NCI-H2171 treated with DMSO at 0.1 percent for 48 hours (cell line): ENCODE measurements at regions not wholly inside any gene's neighbourhood (a gene's known extent, or its start where the extent isn't known, plus 50 kb on each side); places are given as distances from the start of the nearest gene placed in this dataset.

ENCODE experiments used
- DNase-seq: peaks from one replicate; lab custom pipeline; 2025; lab: John Stamatoyannopoulos, UW

DNA sequence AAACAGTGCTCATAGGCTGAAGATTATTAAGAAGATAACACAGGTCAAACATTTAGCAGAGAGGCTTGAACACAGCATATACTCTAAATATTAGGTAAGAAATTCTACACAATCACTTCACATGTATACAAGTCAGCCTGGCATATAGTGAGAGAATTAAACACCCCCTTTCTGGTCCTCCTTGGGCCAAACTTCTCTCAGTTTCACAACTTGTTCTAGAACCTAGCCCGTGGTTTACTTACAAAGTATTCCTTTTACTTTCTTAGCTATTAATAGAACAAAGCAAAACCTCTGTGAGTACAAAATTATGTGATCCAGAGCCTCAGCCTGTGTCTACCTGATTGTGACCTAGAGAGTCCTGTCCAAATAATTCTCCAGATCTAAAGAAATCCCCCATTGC lies 562.8 kb downstream of the TNS1 start:
- no peak for DNase-seq

DNA sequence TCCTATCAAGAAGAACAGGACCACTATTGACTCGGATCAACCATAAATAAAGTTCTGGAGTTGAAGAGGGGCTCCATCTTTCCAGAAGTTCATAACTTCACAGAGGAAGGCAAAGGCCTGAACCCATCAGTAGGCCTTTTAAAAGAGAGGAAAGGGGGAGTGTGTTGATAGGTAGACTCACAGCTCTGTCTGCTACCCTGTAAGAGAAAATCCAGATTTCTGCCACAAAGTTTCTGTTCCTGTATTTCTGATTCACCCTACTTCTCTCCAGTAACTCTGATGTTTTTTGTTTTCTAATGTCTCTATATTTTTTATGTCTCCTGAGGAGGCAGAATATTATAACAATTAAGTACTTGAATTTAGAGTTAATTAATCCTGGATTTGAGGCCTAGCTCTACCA lies 564.0 kb downstream of the TNS1 start:
- DNase-seq = no peak

DNA sequence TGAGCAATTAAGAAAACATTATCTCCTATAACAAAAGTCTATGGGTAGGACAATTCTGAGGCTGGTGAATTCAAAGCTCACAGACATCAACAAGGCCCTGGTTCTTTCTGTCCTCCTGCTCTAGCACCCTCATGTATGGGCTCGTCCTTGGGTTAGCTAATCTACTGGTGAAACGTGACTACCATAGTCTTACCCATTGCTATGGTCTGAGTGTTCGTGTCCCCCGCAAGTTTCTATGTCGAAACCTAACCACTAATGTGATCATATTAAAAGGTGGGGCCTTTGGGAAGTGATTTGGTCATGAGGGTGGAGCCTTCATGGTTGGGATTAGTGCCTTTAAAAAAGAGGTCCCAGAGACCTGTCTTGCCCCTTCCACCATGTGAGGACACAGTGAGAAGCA lies 564.7 kb downstream of the TNS1 start:
- no peak for DNase-seq

DNA sequence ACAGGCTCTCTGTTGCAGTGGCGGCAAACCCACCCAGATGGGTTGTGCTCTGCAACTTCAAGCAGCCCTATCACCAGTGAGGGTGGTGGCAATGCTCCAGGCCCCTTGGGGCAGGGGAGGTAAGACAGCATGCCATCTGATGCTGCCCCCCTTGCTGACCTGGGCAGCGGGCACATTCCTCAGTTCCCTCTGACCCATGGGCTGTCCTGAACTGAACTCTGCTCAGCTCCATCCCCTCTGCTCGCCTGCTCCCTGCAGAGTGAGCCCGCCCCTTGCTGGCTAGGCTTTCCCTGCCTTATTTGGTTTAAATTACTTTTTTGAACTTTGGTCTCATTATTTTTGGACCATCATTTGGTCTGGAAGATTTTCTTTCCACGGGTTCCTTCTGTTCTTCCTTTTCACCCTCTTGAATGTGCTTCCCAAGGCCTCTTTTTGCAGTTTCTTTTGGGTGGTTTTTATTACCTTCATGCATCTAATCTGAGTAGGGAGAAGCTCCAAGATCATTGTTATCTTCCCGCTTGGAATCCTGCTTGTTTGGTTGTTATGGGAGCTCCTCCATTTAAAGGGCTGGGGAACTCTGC lies 565.4 kb downstream of the TNS1 start:
- DNase-seq = no peak

DNA sequence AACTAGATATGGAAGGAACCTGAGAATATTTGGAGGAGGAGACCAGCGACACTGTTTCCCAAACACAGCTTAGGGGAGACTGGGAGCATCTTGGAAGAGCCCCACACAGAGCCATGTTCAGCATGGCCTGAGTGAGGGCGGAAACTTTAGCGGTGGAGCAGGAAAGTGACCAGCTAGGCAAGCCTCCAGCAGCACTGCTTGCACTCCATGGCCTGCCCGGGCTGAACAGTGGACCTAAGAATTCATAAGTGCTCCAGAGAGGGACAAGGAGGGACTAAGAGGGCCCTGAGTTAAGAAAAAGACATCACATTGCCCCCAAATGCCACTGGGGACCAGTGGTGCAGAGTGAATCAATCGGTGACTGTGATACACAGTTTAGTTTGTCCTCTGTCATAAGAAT lies 566.4 kb downstream of the TNS1 start:
- no peak for DNase-seq

DNA sequence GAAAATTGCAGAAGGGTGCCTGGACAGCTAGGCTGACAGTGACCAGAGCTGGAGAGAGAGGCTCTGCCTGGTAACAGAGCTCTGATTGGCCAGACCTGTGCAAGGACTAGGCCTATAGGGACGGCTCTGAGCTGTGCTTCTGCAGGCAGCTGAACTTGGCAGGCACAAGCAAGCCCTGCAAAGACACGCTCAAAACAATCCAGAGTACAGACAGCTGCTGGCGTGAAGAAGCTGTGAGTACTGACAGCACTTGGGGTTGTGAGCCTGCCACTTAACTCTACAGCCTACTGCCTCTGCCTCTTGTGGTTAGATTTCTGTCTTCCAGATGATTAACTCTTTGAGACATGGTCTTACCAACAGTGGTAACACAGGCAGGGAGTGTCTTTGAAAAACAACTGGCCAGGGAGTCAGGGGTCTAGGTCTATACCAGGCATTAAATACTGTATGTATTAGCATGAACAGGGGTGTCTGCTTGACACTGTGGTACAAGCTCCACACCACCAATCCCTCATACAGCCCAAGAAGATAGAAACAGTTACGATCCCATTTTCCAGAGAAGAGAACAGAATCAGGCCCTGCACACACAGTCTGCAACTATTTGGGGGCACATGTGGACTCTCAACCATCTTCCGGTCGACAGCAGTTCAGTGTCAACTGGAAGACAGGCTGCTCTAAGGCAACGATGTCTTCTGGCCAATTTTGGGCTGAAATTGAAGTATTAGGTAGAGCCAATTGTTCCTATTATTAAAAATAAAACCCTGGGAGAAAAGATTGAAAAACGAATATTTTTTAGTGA lies 568.4 kb downstream of the TNS1 start:
- DNase-seq = peak; percentile 98

DNA sequence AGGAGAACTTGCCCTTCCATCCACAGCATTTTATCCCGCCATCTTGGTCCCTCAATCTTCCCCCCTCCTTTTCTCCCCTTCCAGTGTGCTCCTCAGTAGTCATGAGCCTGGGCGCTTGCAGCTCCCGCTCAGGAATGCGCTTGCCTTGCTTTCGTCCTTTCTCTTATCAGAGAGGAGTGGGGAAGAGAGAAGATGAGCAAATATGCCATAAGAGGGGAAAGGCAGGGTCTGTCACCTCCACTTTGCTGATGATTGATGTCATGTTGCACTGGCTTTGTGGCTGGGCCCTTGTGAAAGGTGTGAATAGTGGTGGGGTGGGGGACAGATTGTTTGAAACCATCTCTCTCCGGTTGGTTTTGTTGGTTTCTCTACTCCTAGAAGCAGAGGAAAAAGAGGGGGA lies 569.3 kb downstream of the TNS1 start:
- DNase-seq = no peak

DNA sequence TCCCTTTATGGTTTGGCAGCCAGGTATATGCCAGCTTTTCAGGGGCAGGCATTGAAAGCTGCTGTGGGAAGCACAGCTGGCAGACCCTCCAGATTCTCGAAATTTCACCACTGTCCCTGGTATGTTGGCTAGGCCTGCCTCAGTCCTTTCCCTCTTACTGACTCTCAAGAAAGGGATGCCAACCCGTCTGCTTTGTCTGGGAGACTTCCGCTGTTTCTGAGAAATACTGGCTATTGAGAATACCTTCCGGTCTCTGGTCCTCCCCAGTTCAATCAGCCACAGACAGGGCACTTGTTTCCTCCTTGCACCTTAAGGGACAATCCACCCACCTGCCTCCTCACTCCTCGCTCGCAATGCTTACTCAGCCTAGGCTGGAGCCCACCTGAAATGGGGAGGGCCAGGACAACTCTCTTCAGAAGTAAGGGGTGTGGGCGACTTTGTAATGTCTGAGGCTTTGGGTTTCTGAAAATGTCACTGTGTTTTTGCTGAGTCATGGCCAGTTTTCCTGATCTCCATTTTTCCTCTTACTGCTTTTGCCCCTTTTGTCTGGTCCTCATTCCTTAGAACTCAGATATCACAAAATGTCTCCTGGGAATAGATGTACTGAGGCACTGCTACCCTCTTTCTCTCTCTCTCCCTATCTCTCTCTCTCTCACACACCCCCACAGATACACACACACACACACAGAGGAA lies 571.1 kb downstream of the TNS1 start:
- DNase-seq = no peak

DNA sequence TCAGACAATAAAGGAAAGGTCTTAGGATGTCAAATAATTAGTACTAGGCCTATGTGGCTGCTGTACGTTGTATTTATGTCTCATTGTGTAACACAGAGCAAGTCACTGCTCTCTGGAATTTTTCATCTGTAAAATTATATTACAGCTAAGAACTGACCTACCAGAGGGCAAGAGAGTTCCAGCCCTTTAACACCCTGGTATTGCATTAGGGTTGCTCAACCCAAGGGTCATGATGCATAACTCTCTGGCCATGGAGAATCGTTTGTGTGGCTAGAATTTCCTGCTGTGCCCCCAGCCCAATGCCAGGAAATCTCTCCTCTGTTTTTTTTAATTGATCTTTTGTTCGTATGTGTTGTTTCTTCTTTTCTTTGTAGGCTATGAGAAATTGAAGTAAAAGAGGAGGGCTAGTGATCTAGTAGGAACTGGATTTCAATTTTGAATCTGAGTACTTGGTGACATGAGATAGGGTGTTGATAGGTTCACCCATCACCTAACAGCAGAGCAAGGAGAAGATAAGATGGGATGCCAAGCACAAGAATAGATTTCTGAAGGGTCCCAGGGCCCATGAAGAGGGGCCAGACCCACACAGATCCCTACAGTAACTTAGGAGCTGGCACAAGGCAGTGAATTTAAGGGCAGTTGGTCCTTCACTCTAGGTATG lies 571.2 kb upstream of the TNP1 start:
- DNase-seq = no peak

DNA sequence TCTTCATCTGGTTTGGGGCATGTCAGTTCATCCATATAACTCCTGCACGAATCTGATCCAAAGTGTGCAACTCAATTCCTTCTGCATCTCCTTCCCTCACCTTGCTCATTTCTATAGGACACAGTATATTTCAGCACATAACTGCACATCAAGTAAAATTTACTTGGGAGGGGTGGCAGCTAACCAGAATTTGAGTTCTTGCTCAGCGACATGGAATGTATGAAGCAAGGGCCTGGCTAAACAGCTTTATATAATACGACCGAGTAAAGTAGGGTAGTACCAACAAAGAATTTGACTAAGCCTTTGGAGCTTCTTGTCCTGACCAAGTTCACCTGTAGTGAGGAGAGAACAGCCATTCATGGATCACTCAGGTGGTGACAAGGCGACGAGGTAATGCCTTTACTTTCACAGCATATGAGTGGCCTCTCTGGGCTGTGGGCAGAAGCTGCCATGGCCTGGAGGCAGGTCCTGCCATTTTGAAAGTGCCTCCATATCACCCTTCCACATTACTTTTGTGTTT lies 570.2 kb upstream of the TNP1 start:
- no peak for DNase-seq

DNA sequence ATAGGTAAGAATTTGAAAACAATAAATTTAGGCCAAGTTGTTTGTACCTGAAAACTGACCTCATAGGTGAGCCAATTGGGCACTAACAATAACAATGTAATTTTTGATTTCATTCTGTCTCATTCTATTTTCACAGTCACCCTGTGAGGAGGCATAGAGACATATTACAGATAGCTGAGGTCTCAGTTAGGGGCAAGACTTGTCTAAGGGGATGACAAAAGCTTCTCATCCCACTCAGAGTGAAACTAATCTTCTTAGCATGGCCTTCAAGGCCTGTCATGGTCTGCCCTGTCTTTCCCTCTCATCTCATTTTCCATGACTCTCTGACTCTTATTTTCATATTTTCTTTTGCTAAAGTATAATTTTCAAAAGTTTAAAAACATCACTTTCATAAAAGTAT lies 562.0 kb upstream of the TNP1 start:
- no peak for DNase-seq

DNA sequence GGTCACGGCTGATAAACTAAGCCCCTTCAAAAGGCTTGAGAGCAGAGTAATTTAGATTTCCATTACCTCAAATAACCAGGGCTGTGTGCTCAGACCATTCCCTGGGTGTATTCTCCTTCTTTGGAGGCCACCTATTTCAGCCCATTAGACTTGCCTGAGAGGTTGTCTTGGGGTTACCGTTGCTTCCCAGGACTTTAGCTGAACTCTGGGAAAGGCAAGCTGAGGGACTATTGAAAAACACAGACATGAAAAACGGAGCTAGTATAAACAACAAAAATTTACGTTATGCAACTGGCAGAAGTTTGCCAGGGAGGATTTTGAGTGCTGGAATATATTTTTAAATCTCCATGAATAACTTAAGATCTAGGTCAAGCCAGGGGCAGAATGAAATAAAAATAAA lies 561.0 kb upstream of the TNP1 start:
- no peak for DNase-seq

DNA sequence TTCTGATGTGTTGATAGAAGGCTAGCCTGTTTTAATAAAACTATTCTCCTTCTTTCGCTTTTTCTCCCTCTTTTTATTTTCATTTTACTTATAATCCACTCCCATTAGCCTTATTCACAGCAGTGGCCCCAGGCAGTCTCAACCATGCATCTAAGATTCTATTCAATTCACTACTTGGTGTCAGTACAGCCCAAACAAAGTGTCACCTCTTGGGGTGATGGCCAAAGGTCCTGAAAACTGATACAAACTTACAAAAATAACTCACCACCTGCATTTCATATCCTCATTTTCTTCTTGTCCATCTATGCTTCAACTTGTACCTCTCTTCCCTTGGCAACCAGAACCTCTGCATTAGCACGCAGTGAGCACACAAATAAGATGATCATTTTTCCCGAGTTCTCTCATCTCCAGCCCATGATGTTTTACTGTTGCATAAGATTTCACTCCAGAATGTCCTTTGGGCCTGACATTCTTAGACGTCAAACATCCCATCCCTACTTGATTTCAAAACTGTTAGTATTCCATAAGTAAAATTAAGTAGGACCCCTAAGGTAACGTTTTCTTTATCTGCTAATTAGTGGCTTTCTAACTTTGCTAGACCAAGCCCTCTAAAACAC lies 559.3 kb upstream of the TNP1 start:
- DNase-seq = no peak

DNA sequence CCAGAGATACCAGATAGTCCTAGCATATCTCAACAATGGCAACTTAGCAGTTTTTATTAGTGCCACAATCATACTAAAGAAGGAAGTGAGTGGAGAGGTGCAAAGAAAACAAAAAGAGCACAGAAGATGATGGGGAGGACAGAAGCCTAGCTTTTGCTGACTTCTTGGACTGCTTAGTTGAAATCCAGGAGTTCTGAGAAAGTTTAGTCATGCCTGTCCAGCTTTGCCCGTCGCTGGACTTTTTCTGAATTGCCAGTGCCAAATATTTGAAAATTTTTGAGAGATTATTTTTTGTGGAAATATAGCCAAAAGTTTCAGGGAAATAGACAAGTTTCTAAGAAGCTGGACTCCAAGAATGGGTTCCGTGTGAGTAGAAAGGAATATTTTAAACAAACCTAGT lies 558.7 kb upstream of the TNP1 start:
- no peak for DNase-seq

DNA sequence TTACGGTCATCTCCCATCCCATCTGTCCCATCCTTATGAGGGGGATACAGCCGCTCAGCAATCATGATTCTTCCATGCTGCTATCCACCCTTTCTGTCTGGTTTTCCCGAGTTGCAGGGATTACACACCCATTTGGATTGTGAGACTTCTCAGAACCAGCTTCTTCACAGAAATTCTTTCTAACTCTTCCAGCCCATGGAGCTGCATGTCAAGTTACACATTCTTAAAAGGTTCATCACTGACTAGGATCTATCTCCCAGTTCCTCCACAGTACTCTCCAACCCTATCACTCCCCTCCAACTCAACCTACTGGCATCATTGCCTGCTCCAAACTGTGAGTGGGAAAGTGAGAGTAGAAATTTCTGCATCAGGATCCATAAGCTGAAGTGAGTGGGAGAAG lies 558.2 kb upstream of the TNP1 start:
- DNase-seq = no peak

DNA sequence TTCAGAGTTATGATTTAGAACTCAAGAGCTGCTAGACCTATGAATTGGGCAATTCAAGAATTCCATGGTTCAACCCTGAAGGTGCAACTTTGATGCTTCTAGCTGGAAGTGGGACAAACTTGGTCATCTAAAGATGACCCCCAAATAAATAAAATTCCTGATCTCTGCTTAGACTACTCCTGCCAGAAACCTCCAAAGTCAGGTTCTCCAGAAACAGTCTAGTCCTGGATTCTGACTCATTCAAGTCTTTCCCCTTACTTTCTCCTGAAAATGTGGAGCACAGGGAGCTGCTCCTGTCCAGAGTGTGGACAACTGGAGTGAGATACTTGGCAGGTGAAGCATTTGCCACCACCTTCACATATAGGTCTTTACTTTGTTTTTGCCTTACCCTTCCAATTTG lies 557.7 kb upstream of the TNP1 start:
- DNase-seq = no peak

DNA sequence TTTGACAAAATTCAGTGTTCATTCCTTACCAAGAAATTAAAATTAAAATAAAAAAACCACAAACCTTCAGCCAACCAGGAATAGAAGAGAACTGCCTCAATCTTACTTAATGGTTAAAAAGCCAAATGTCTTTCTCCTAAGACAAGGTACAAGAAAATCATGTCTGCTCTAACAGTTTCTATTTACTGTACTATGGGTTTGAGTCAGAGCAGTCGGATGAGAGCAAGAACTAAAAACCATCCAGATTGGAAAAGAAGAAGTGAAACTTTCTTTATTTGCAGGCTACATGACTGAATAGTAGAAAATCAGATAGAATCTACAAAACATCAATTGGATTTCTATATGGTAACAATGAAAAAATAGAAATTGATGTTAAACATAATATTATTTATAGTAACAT lies 555.5 kb upstream of the TNP1 start:
- no peak for DNase-seq

DNA sequence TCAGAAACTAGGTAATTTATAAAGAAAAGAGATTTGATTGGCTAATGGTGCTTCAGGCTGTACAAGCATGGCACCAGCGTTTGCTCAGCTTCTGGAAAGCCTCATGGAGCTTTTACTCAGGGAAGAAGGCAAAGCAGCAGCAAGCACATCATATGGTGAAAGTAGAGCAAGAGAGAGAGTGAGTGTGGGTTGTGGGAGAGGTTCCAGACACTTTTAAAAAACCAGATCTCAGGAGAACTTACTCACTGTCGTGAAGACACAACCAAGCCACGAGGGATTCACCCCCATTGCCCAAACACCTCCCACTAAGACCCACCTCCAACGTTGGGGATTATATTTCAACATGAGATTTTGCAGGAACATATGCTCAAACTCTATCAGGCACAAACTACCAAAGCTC lies 554.6 kb upstream of the TNP1 start:
- peak; percentile 63 for DNase-seq

DNA sequence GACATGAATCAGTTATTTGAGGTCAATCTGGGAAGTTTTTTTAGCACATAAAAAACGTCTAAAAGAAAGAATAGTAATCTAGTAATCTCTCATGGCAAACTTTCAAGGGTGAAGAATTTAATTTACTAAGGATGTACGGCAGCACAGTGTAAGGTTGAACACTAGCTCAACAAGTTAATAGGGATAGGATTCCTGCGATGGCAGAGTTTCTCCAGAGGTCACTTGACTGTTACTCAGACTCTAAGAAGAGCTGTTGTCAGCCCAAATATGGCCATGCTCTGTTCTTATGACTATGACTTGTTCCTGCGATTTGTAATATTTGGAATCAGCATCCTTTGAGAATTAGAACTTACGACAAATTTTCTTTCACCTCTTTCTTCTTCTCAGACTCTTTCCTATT lies 553.3 kb upstream of the TNP1 start:
- no peak for DNase-seq

DNA sequence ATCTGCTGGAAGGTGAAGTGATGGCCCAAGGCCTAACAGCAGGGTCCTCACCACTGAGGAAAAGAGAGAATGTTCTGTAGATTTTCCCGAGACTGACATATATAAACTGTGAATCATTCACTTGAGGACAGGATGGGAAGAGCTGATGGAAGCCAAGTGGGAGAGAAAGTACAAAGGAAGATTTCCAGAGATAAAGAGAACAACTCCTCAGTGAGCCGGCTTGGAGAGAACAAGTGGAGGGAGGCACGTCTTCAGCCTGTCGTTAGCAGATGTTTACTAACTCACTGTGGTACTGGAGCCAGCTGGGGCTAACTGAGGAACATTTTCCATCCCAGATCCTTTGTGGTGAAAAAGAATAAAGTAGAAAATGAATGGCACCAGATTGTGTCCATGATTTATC lies 552.9 kb upstream of the TNP1 start:
- DNase-seq = peak; percentile 69

DNA sequence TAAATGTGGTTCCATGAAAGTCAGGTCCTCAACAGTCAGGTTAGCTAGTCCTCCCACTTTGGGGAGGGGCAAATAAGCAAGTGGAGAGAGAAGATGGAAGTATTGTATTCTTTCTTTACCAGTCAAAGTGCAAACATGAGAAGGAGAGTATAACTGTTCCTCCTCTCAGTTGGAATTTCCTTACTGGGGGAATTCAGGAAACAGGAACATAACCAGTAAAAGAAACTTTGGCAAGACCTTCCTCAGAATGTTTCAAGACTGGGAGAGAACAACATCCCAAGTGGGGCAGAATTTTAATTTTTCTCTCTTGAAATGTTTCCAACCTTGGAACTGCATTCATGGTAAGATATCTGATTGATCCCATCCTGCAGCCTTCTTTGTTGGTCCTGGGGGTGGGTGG lies 552.4 kb upstream of the TNP1 start:
- DNase-seq = no peak

DNA sequence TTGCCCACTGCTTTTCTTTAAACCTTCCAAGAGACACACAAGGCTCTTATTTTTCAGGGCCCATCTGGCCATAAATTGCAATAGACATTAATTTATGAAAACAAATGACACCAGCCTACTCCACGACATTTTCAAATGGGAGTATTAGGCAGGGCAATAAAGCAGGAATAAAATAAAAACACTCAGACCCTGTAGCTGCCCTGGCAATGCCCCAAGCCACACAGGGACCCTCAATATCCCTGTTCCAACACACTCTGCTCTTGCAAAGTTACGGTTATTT lies 550.8 kb upstream of the TNP1 start:
- DNase-seq = no peak
